Liver (tissue), 8 donors: ENCODE measurements at regions not wholly inside any gene's neighbourhood (a gene's known extent, or its start where the extent isn't known, plus 50 kb on each side); places are given as distances from the start of the nearest gene placed in this dataset.

ENCODE experiments used
- DNase-seq: peaks from one replicate; pipeline ENCODE4 v3.0.0-alpha.2; 2017; ENCODE audit warnings: low spot score
- H3K27ac ChIP-seq, 2 donors: one replicate each; pipeline ENCODE4 v1.7.0; 2013; ENCODE audit warnings: inconsistent platforms in 2 of 2, low read length in 2 of 2, control low read depth in 1 of 2, low read depth in 1 of 2, mild to moderate bottlenecking in 1 of 2
- H3K27me3 ChIP-seq, 4 donors: one replicate each; pipeline versions ENCODE4 v1.6.1 to v1.7.0; 2013; ENCODE audit warnings: low read length in 3 of 4, inconsistent platforms in 1 of 4, mild to moderate bottlenecking in 1 of 4, moderate library complexity in 1 of 4; ENCODE audit not compliant: control insufficient read depth in 4 of 4, insufficient read depth in 4 of 4
- H3K36me3 ChIP-seq, 4 donors: one replicate each; pipeline versions ENCODE4 v1.6.1 to v1.7.0; 2013; ENCODE audit warnings: low read length in 3 of 4, mild to moderate bottlenecking in 3 of 4, low read depth in 1 of 4, moderate library complexity in 1 of 4; ENCODE audit not compliant: control insufficient read depth in 4 of 4, insufficient read depth in 3 of 4
- H3K4me1 ChIP-seq, 4 donors: one replicate each; pipeline versions ENCODE4 v1.6.1 to v1.7.0; 2013; ENCODE audit warnings: low read length in 3 of 4, mild to moderate bottlenecking in 3 of 4, moderate library complexity in 1 of 4; ENCODE audit not compliant: control insufficient read depth in 4 of 4, insufficient read depth in 4 of 4
- H3K4me3 ChIP-seq, 3 donors: one replicate each; pipeline versions ENCODE4 v1.6.1 to v1.7.0; 2013; ENCODE audit warnings: low read length in 3 of 3, control low read depth in 1 of 3, low read depth in 1 of 3, mild to moderate bottlenecking in 1 of 3
- H3K9ac ChIP-seq, 2 donors: one replicate each; pipeline ENCODE4 v1.7.0; 2013; ENCODE audit warnings: low read length in 2 of 2, mild to moderate bottlenecking in 2 of 2, moderate library complexity in 2 of 2, control low read depth in 1 of 2, low read depth in 1 of 2
- H3K9me3 ChIP-seq, 4 donors: one replicate each; pipeline versions ENCODE4 v1.6.1 to v1.7.0; 2013; ENCODE audit warnings: low read length in 3 of 4; ENCODE audit not compliant: control insufficient read depth in 4 of 4
- ATF3 ChIP-seq: IDR thresholded peaks from 2 replicates; pipeline ENCODE4 v1.6.1; 2016; ENCODE audit warnings: antibody characterized with exemption
- CTCF ChIP-seq: fragments of 150-350 bp; IDR thresholded peaks from 2 replicates; pipeline ENCODE4 v1.5.1; 2017; ENCODE audit warnings: improper control_type of control experiment, low read depth, low read length; ENCODE audit not compliant: missing input control
- EGR1 ChIP-seq, 2 donors: IDR thresholded peaks; 2 replicates each; pipeline ENCODE4 v1.6.1; 2016 to 2018; ENCODE audit warnings: antibody characterized with exemption in 2 of 2, low read depth in 2 of 2
- FOXA1 ChIP-seq: IDR thresholded peaks from 2 replicates; pipeline ENCODE4 v1.6.1; 2016; ENCODE audit warnings: antibody characterized with exemption
- FOXA2 ChIP-seq: IDR thresholded peaks from 2 replicates; pipeline ENCODE4 v1.6.1; 2016; ENCODE audit warnings: antibody characterized with exemption
- GABPA ChIP-seq, 2 donors: IDR thresholded peaks in 1 of 2; conservative IDR thresholded peaks in 1 of 2; 2 replicates each; pipeline ENCODE4 v1.6.1; 2016; ENCODE audit warnings: antibody characterized with exemption in 2 of 2, mild to moderate bottlenecking in 1 of 2, moderate library complexity in 1 of 2
- HNF4A ChIP-seq, 2 donors: conservative IDR thresholded peaks; 2 replicates each; pipeline ENCODE4 v1.6.1; 2016; ENCODE audit warnings: antibody characterized with exemption in 2 of 2, mild to moderate bottlenecking in 2 of 2
- HNF4G ChIP-seq: IDR thresholded peaks from 2 replicates; pipeline ENCODE4 v1.6.1; 2016; ENCODE audit warnings: antibody characterized with exemption
- JUND ChIP-seq, 2 donors: IDR thresholded peaks; 2 replicates each; pipeline ENCODE4 v1.6.1; 2016; ENCODE audit warnings: antibody characterized with exemption in 2 of 2
- MAX ChIP-seq: IDR thresholded peaks from 2 replicates; pipeline ENCODE4 v1.6.1; 2016; ENCODE audit warnings: antibody characterized with exemption
- NR2F2 ChIP-seq: IDR thresholded peaks from 2 replicates; pipeline ENCODE4 v1.6.1; 2016; ENCODE audit warnings: antibody characterized with exemption
- RAD21 ChIP-seq, 2 donors: IDR thresholded peaks; 2 replicates each; pipeline ENCODE4 v1.6.1; 2016; ENCODE audit warnings: antibody characterized with exemption in 2 of 2, mild to moderate bottlenecking in 2 of 2
- REST ChIP-seq: IDR thresholded peaks from 2 replicates; pipeline ENCODE4 v1.6.1; 2016; ENCODE audit warnings: antibody characterized with exemption, mild to moderate bottlenecking
- RXRA ChIP-seq, 2 donors: IDR thresholded peaks; 2 replicates each; pipeline ENCODE4 v1.6.1; 2017 to 2018; ENCODE audit warnings: antibody characterized with exemption in 2 of 2, mild to moderate bottlenecking in 1 of 2
- SP1 ChIP-seq: IDR thresholded peaks from 2 replicates; pipeline ENCODE4 v1.6.1; 2018; ENCODE audit warnings: antibody characterized with exemption, mild to moderate bottlenecking
- TAF1 ChIP-seq: conservative IDR thresholded peaks from 2 replicates; pipeline ENCODE4 v1.6.1; 2016; ENCODE audit warnings: antibody characterized with exemption, mild to moderate bottlenecking
- YY1 ChIP-seq: IDR thresholded peaks from 2 replicates; pipeline ENCODE4 v1.6.1; 2016; ENCODE audit warnings: antibody characterized with exemption, mild to moderate bottlenecking
- ZBTB33 ChIP-seq: IDR thresholded peaks from 2 replicates; pipeline ENCODE4 v1.6.1; 2016; ENCODE audit warnings: antibody characterized with exemption
- WGBS: extraction: QIAGEN DNeasy Blood & Tissue Kit; methylation state at CpG from one replicate; pipeline ENCODE4 v1.1.7; 2013; 5-methylcytosine and 5-hydroxymethylcytosine counted together
- donor health status: healthy.
- donor health status: healthy.
- donor health status: healthy.
- donor health status: healthy.
- donor health status: healthy.

GRCh38 chr5:120151825-120152224 lies 312.3 kb upstream of the PRR16 start:
- peaks cover 0 to 4% (median 0%) of the 10 kb centered on the region in 4 donors for H3K4me1 ChIP-seq
- no peak overlapping the region for H3K27ac ChIP-seq
- H3K27me3 ChIP-seq, result no peaks in the 10 kb centered on the region
- H3K9ac ChIP-seq, result no peak overlapping the region
- WGBS, result 58% methylated on average over 1 of the region's 1 CpG
- no peak for TF ChIP-seq NR2F2
- TF ChIP-seq RAD21 (IDR thresholded peaks at IDR 0.05), result no peak
- TF ChIP-seq YY1, result no peak
- no peak for TF ChIP-seq REST
- no peak for TF ChIP-seq HNF4A (conservative IDR thresholded peaks at IDR 0.05)
- TF ChIP-seq GABPA (IDR thresholded peaks at IDR 0.05 in 1 of 2, conservative IDR thresholded peaks at IDR 0.05 in 1 of 2), result no peak
- TF ChIP-seq JUND (IDR thresholded peaks at IDR 0.05), result no peak
- TF ChIP-seq CTCF, result no peak
- no peak for TF ChIP-seq FOXA2
- no peak for TF ChIP-seq EGR1 (IDR thresholded peaks at IDR 0.05; ENCODE audit: low read depth in 2 of 2)
- no peak for TF ChIP-seq TAF1
- no peak for TF ChIP-seq FOXA1
- TF ChIP-seq RXRA (IDR thresholded peaks at IDR 0.05), result no peak
- no peak for TF ChIP-seq ATF3
- TF ChIP-seq ZBTB33, result no peak
- no peak for TF ChIP-seq SP1
- TF ChIP-seq HNF4G, result no peak
- no peak for TF ChIP-seq MAX
- H3K4me3 ChIP-seq, result no peak overlapping the region
- no peaks in the 10 kb centered on the region for H3K9me3 ChIP-seq
- no peak for DNase-seq
- no peaks in the 10 kb centered on the region for H3K36me3 ChIP-seq

GRCh38 chr5:120152472-120152871 lies 311.6 kb upstream of the PRR16 start:
- H3K9me3 ChIP-seq, result no peaks in the 10 kb centered on the region
- no peak overlapping the region for H3K27ac ChIP-seq
- peaks cover 0 to 4% (median 0%) of the 10 kb centered on the region in 4 donors for H3K4me1 ChIP-seq
- no peak overlapping the region for H3K4me3 ChIP-seq
- WGBS, result 84% methylated on average over 2 of the region's 2 CpGs
- DNase-seq, result no peak
- no peaks in the 10 kb centered on the region for H3K27me3 ChIP-seq
- H3K9ac ChIP-seq, result no peak overlapping the region
- TF ChIP-seq REST, result no peak
- TF ChIP-seq EGR1 (IDR thresholded peaks at IDR 0.05; ENCODE audit: low read depth in 2 of 2), result no peak
- no peak for TF ChIP-seq TAF1
- no peak for TF ChIP-seq GABPA (IDR thresholded peaks at IDR 0.05 in 1 of 2, conservative IDR thresholded peaks at IDR 0.05 in 1 of 2)
- TF ChIP-seq HNF4G, result no peak
- TF ChIP-seq MAX, result no peak
- no peaks in the 10 kb centered on the region for H3K36me3 ChIP-seq
